AG04449 (cell line): ENCODE measurements at regions not wholly inside any gene's neighbourhood (a gene's known extent, or its start where the extent isn't known, plus 50 kb on each side); places are given as distances from the start of the nearest gene placed in this dataset.

Experiments used
- CTCF ChIA-PET: fragments of 350-600 bp; formaldehyde crosslinking; extraction: SDS; loops from one replicate; lab custom pipeline; 2021; ENCODE audit warnings: antibody characterized with exemption; lab: Yijun Ruan, JAX
- POLR2A ChIA-PET: fragments of 400-600, 350-600 bp; formaldehyde crosslinking; extraction: SDS; loops from one replicate; lab custom pipeline; 2020; ENCODE audit warnings: antibody characterized with exemption, inconsistent platforms; lab: Yijun Ruan, JAX
- DNase-seq: peaks from one replicate; pipeline ENCODE4 v3.0.0-alpha.2; 2010; ENCODE audit warnings: low read depth, low spot score
- H3K4me3 ChIP-seq: 2 replicates; pipeline ENCODE4 v1.5.1; 2011; ENCODE audit warnings: low read depth, mild to moderate bottlenecking, control low read depth, low read length
- TF ChIP-seq, protein P1 (sequence below): IDR thresholded peaks from one replicate; pipeline ENCODE4 v1.5.1; 2011; ENCODE audit warnings: mild to moderate bottlenecking, moderate library complexity, low read length, control low read depth, inconsistent platforms; ENCODE audit not compliant: insufficient read depth; ENCODE audit errors: missing control alignments

GRCh38 chr4:13209600-13209999 lies 274.5 kb downstream of the RAB28 start:
- POLR2A ChIA-PET: no interaction called here
- TF ChIP-seq, protein P1, sequence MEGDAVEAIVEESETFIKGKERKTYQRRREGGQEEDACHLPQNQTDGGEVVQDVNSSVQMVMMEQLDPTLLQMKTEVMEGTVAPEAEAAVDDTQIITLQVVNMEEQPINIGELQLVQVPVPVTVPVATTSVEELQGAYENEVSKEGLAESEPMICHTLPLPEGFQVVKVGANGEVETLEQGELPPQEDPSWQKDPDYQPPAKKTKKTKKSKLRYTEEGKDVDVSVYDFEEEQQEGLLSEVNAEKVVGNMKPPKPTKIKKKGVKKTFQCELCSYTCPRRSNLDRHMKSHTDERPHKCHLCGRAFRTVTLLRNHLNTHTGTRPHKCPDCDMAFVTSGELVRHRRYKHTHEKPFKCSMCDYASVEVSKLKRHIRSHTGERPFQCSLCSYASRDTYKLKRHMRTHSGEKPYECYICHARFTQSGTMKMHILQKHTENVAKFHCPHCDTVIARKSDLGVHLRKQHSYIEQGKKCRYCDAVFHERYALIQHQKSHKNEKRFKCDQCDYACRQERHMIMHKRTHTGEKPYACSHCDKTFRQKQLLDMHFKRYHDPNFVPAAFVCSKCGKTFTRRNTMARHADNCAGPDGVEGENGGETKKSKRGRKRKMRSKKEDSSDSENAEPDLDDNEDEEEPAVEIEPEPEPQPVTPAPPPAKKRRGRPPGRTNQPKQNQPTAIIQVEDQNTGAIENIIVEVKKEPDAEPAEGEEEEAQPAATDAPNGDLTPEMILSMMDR: no peak
- H3K4me3 ChIP-seq: no peak overlapping the region
- CTCF ChIA-PET: no interaction called here
- DNase-seq: no peak

- TF ChIP-seq, protein P1: no peak
- no peak overlapping the region for H3K4me3 ChIP-seq
- ChIA-PET CTCF (no interaction called here), POLR2A (no interaction called here)
- DNase-seq: no peak
These were observed 275.5 kb downstream of the RAB28 start for GRCh38 chr4:13208558-13209193.

DNA sequence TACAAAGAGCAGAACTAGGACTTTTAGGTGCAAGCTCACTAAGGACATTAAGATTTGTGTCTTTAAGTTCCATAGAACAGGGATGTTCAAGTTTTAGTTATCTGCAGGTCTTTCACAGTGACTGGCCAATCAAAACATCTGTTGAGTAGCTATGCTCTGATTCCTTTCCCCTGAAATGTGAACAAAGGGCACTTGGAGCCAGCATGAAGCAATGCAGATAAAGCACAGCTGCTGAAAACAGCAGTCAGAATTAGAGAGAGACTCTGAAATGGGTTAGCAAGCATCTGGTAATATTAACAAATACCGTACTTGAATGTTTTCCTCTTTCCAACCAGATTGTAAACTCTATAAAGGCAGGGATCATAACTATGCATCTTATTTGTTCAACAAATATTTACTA lies 276.9 kb downstream of the RAB28 start:
- POLR2A ChIA-PET: no interaction called here
- TF ChIP-seq, protein P1: no peak
- no peak for DNase-seq
- CTCF ChIA-PET: no interaction called here
- H3K4me3 ChIP-seq: no peak overlapping the region

GRCh38 chr4:13203101-13203500 lies 281.0 kb downstream of the RAB28 start:
- DNase-seq: no peak
- TF ChIP-seq, protein P1: no peak
- H3K4me3 ChIP-seq: no peak overlapping the region
- POLR2A ChIA-PET: no interaction called here
- CTCF ChIA-PET: interaction anchor here (1.2 kb wide), 1 partner anchor 39 kb away, joined by 3 read pairs; no protein-coding TSS in a partner anchor

DNA sequence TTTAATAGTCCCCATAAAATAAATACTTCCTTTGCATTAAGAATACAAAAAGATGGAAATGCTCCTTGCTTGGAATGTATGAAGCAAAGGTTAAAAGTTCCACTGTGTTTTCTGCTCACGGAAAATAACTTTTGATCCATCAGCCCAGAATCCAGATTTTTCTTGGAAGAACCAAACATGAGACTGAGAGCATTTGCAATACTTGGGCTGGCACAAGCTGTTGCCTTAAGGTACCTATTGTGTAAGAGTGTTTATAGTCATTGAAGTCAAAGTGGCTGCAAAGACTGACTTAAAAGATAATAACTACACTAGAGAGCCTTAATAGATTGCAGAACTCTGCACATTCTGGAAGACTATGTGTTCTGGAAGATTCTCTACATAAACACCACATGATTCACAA lies 281.4 kb downstream of the RAB28 start:
- CTCF ChIA-PET: interaction anchor here (1.2 kb wide), 1 partner anchor 38 kb away, joined by 3 read pairs; no protein-coding TSS in a partner anchor
- no peak overlapping the region for H3K4me3 ChIP-seq
- TF ChIP-seq, protein P1: no peak
- DNase-seq: no peak
- POLR2A ChIA-PET: no interaction called here

DNA sequence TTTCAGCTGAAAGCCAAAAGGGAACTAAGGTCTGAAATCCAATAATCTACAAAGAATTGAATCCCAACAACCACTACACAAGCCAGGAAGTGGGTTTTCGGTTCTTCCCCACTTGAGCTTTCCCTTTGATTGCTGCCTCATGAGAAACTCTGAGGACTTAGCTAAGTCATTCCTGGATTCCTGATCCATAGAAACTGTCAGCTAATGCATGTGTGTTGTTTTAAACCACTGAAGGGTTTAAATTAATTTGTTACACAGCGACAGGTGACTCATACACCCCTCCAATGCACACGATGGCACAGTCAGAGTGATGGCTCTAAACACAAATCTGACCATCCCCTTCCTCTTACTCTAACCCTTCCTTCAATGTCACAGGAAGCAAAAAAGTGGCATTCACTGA lies 282.9 kb downstream of the RAB28 start:
- ChIA-PET POLR2A (no interaction called here), CTCF (no interaction called here)
- TF ChIP-seq, protein P1: no peak

More for the DNA sequence above, 282.9 kb downstream of the RAB28 start:
- H3K4me3 ChIP-seq: no peak overlapping the region
- DNase-seq: no peak
